ENCODE measurements at regions not wholly inside any gene's neighbourhood (a gene's known extent, or its start where the extent isn't known, plus 50 kb on each side); places are given as distances from the start of the nearest gene placed in this dataset.

GRCh38 chr9:8155706-8156105, 356.1 kb upstream of the DMAC1 start:
- Histone ChIP-seq H3K27me3 (ENCODE audit: control insufficient read depth, insufficient read depth, low read length) (no peaks in the 10 kb centered on the region), H3K4me3 (ENCODE audit: low read depth in 2 of 2, low read length in 2 of 2) (no peak overlapping the region), H3K36me3 (ENCODE audit: control insufficient read depth, insufficient read depth, low read length) (no peaks in the 10 kb centered on the region), H3K9me3 (ENCODE audit: control insufficient read depth, insufficient read depth, low read depth, low read length) (no peaks in the 10 kb centered on the region), H3K27ac (ENCODE audit: low read length) (no peak overlapping the region), H3K4me1 (ENCODE audit: control insufficient read depth, insufficient read depth, low read length) (no peaks in the 10 kb centered on the region)
- ATAC-seq (no peak), DNase-seq (ENCODE audit: low read depth, low spot score) (no peak)
- no TSS peak for BruUV-seq (replicated peaks)
- POLR2A ChIA-PET, result no interaction called here
- intact Hi-C loops (cut with micrococcal nuclease; ENCODE audit: unreplicated experiment), result no loop called here
- in situ Hi-C loops (cut with HindIII; ENCODE audit: low pct_unique_long_range_greater_than_20kb, low sequenced_read_pairs), result no loop called here
- CTCF ChIA-PET, result no interaction called here
- no peak for TF ChIP-seq SIN3A (IDR thresholded peaks at IDR 0.05; ENCODE audit: borderline replicate concordance, insufficient read depth, low read depth, low read length)
- no peak for TF ChIP-seq POLR2AphosphoS5 (IDR thresholded peaks at IDR 0.05; ENCODE audit: low read depth, low read length)
- no peak for TF ChIP-seq CTCF (IDR thresholded peaks at IDR 0.05)
- no peak for TF ChIP-seq REST (IDR thresholded peaks at IDR 0.05; ENCODE audit: insufficient read depth in 1 of 2, low read depth in 2 of 2, low read length in 1 of 2)
- no peak for TF ChIP-seq TCF7L2 (IDR thresholded peaks at IDR 0.05; ENCODE audit: low read depth, low read length)

GRCh38 chr9:8143677-8144076, 344.1 kb upstream of the DMAC1 start:
- Histone ChIP-seq H3K36me3 (ENCODE audit: control insufficient read depth, insufficient read depth, low read length) (no peaks in the 10 kb centered on the region), H3K4me3 (ENCODE audit: low read depth in 2 of 2, low read length in 2 of 2) (no peak overlapping the region), H3K27ac (ENCODE audit: low read length) (no peak overlapping the region), H3K9me3 (ENCODE audit: control insufficient read depth, insufficient read depth, low read depth, low read length) (no peaks in the 10 kb centered on the region), H3K27me3 (ENCODE audit: control insufficient read depth, insufficient read depth, low read length) (no peaks in the 10 kb centered on the region), H3K4me1 (ENCODE audit: control insufficient read depth, insufficient read depth, low read length) (no peaks in the 10 kb centered on the region)
- ChIA-PET POLR2A (no interaction called here), CTCF (no interaction called here)
- in situ Hi-C loops (cut with HindIII; ENCODE audit: low pct_unique_long_range_greater_than_20kb, low sequenced_read_pairs) (no loop called here), intact Hi-C loops (cut with micrococcal nuclease; ENCODE audit: unreplicated experiment) (no loop called here)
- BruUV-seq (replicated peaks), result no TSS peak
- TF ChIP-seq POLR2AphosphoS5 (IDR thresholded peaks at IDR 0.05; ENCODE audit: low read depth, low read length), result no peak
- TF ChIP-seq REST (IDR thresholded peaks at IDR 0.05; ENCODE audit: insufficient read depth in 1 of 2, low read depth in 2 of 2, low read length in 1 of 2), result no peak
- TF ChIP-seq CTCF (IDR thresholded peaks at IDR 0.05), result no peak
- TF ChIP-seq TCF7L2 (IDR thresholded peaks at IDR 0.05; ENCODE audit: low read depth, low read length), result no peak
- no peak for TF ChIP-seq SIN3A (IDR thresholded peaks at IDR 0.05; ENCODE audit: borderline replicate concordance, insufficient read depth, low read depth, low read length)
- DNase-seq (ENCODE audit: low read depth, low spot score) (no peak), ATAC-seq (no peak)

Data from Panc1 (cell line).